Epithelial cell of esophagus (primary cell): ENCODE measurements at regions not wholly inside any gene's neighbourhood (a gene's known extent, or its start where the extent isn't known, plus 50 kb on each side); places are given as distances from the start of the nearest gene placed in this dataset.

ENCODE experiments used
- DNase-seq: peaks from one replicate; pipeline ENCODE4 v3.0.0; 2010; ENCODE audit warnings: low read depth
- H3K4me3 ChIP-seq: 2 replicates; pipeline ENCODE4 v1.5.1; 2011; ENCODE audit warnings: mild to moderate bottlenecking, low read length, control low read depth
- CTCF ChIP-seq: IDR thresholded peaks from 2 replicates; pipeline ENCODE4 v1.5.1; 2011; ENCODE audit warnings: low read depth, mild to moderate bottlenecking, low read length, control low read depth, inconsistent platforms; ENCODE audit not compliant: insufficient read depth; ENCODE audit errors: missing control alignments

- H3K4me3 ChIP-seq = no peak overlapping the region
- no peak for TF ChIP-seq CTCF
- no peak for DNase-seq
Measured at GRCh38 chr2:177075254-177075653, 137.3 kb upstream of the HNRNPA3 start.

GRCh38 chr2:177076636-177077179 is 135.9 kb upstream of the HNRNPA3 start:
- no peak overlapping the region for H3K4me3 ChIP-seq
- no peak for TF ChIP-seq CTCF
- DNase-seq = no peak

- no peak for DNase-seq
- no peak overlapping the region for H3K4me3 ChIP-seq
- TF ChIP-seq CTCF = no peak
Measured at GRCh38 chr2:177077778-177078177, 134.8 kb upstream of the HNRNPA3 start.

DNA sequence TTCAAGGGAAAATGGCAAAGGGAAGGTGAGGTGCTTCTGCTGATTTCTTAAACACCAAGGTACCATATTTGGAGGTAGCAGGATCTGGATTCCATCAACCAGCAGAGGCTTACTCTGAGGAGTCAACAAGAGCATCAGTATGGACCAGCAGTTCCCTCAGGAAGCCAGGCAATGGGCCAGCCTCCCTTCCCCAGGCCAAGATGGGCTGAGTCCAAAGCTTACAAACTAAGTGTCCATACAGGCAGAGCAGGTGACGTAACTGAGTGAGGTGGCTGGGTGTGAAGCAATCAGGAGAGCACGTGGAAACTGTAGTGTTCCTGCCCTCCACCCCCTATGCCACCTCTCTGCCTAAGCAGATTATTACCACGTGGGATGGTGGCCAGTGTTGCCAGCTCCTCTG is 134.2 kb upstream of the HNRNPA3 start:
- H3K4me3 ChIP-seq = no peak overlapping the region
- peak; percentile 65 for DNase-seq
- no peak for TF ChIP-seq CTCF

- TF ChIP-seq CTCF = no peak
- DNase-seq = no peak
- no peak overlapping the region for H3K4me3 ChIP-seq
Measured at GRCh38 chr2:177078855-177079254, 133.7 kb upstream of the HNRNPA3 start.

DNA sequence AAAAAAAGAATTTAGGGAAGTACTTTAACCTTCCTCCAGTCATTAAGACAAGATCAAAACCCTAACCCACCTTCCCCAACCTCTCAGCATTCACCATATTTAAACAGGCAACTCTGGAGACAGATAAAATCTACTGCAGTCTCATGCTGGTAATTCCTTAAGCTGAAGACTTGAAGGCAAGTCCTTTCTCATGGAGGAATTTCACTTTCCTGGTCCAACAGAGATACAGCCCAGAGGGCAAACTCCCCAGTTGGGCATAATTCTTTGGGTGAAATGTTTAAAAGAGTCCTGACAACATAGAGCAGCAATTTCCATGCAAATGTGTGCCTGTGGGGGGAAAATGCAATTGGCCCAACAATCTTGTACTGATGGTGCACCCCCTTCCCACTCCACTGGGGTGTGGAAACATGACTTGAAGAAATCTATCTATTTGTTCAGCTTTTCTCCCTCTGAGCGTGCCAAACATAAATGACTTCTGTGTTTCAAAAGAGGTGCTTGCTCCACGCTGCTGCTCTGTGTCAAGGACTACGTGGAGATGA is 131.8 kb upstream of the HNRNPA3 start:
- no peak for TF ChIP-seq CTCF
- no peak overlapping the region for H3K4me3 ChIP-seq
- no peak for DNase-seq

GRCh38 chr2:177084607-177085006 is 128.0 kb upstream of the HNRNPA3 start:
- TF ChIP-seq CTCF = no peak
- no peak overlapping the region for H3K4me3 ChIP-seq
- DNase-seq = no peak
